Mucosa of descending colon (tissue), 3 donors: ENCODE measurements at regions not wholly inside any gene's neighbourhood (a gene's known extent, or its start where the extent isn't known, plus 50 kb on each side); places are given as distances from the start of the nearest gene placed in this dataset.
"Not testable (repeated sequence)": the region's sequence is repeated elsewhere in the genome, so short reads cannot be mapped to it uniquely, and the experiment has no call there.

Source experiments
- ATAC-seq: fragments of 200-7000 bp; cut with Tn5 transposase; one replicate; pipeline ENCODE4 v1.9.1; 2020; ENCODE audit warnings: mild to moderate bottlenecking, moderate library complexity
- DNase-seq, 3 donors: peaks; one replicate each; pipeline ENCODE4 v3.0.0-alpha.2; 2020
- H3K36me3 ChIP-seq: fragments of 200-600 bp; one replicate; pipeline ENCODE4 v1.8.0; 2021; ENCODE audit warnings: low read depth, mild to moderate bottlenecking
- H3K4me1 ChIP-seq: fragments of 200-600 bp; one replicate; pipeline ENCODE4 v1.8.0; 2021; ENCODE audit warnings: low read depth, mild to moderate bottlenecking
- H3K4me3 ChIP-seq: fragments of 200-600 bp; one replicate; pipeline ENCODE4 v1.8.0; 2021; ENCODE audit warnings: mild to moderate bottlenecking
- H3K9me3 ChIP-seq: fragments of 200-600 bp; one replicate; pipeline ENCODE4 v1.8.0; 2021; ENCODE audit warnings: mild to moderate bottlenecking
- CTCF ChIP-seq: fragments of 200-600 bp; IDR thresholded peaks from one replicate; pipeline ENCODE4 v1.8.0; 2022; ENCODE audit warnings: antibody characterized with exemption, mild to moderate bottlenecking
- intact Hi-C, 2 donors: fragments of 100-400 bp; cut with DNase I in 1 of 2; cut with micrococcal nuclease in 1 of 2; formaldehyde crosslinking; loops; one replicate each; pipeline versions ENCODE4 v1.11.0 to v1.11.1; 2022; cut with DNase I, micrococcal nuclease
- donor health status: DM: no; HTN: no; CAD: no; lungs with moderate emphysema.
- donor health status: DM: no; HTN: no; CAD: no.
- donor health status: DM: no; HTN: yes; CAD: no.

- H3K36me3 ChIP-seq: no peaks in the 10 kb centered on the region
- no peaks in the 10 kb centered on the region for H3K9me3 ChIP-seq
- no peak for TF ChIP-seq CTCF
- no peak for DNase-seq
- no peak overlapping the region for H3K4me3 ChIP-seq
- intact Hi-C loops: no loop called here
- H3K4me1 ChIP-seq: no peaks in the 10 kb centered on the region
- no peak for ATAC-seq
These were observed 137.8 kb upstream of the JCAD start for GRCh38 chr10:30197186-30197585.

GRCh38 chr10:30196559-30196958, 137.2 kb upstream of the JCAD start:
- ATAC-seq, intact Hi-C loops, DNase-seq, H3K4me3 ChIP-seq, H3K9me3 ChIP-seq, H3K36me3 ChIP-seq, H3K4me1 ChIP-seq: not testable (repeated sequence)

GRCh38 chr10:30192846-30193608, 133.6 kb upstream of the JCAD start:
- Histone ChIP-seq H3K4me3 (no peak overlapping the region), H3K4me1 (no peaks in the 10 kb centered on the region), H3K36me3 (no peaks in the 10 kb centered on the region), H3K9me3 (no peaks in the 10 kb centered on the region)
- no peak for TF ChIP-seq CTCF
- ATAC-seq: no peak
- intact Hi-C loops: no loop called here
- DNase-seq: no peak

- TF ChIP-seq CTCF: no peak
- Histone ChIP-seq H3K4me3 (no peak overlapping the region), H3K4me1 (no peaks in the 10 kb centered on the region), H3K36me3 (no peaks in the 10 kb centered on the region), H3K9me3 (no peaks in the 10 kb centered on the region)
- intact Hi-C loops: no loop called here
- no peak for DNase-seq
- no peak for ATAC-seq
These were observed 131.5 kb upstream of the JCAD start for GRCh38 chr10:30190577-30191552.

GRCh38 chr10:30189238-30189580, 129.8 kb upstream of the JCAD start:
- Histone ChIP-seq H3K4me1 (no peaks in the 10 kb centered on the region), H3K4me3 (no peak overlapping the region), H3K36me3 (no peaks in the 10 kb centered on the region), H3K9me3 (no peaks in the 10 kb centered on the region)
- no peak for TF ChIP-seq CTCF
- intact Hi-C loops: no loop called here
- ATAC-seq (no peak), DNase-seq (no peak)
